GM18505 (cell line): ENCODE measurements at regions not wholly inside any gene's neighbourhood (a gene's known extent, or its start where the extent isn't known, plus 50 kb on each side); places are given as distances from the start of the nearest gene placed in this dataset.
"Not testable (repeated sequence)": the region's sequence is repeated elsewhere in the genome, so short reads cannot be mapped to it uniquely, and the experiment has no call there.

ENCODE experiments used
- ATAC-seq: cut with Tn5 transposase; IDR thresholded peaks from one replicate; pipeline ENCODE4 v1.9.1; 2021; ENCODE audit not compliant: unreplicated experiment
- POLR2A ChIP-seq: IDR thresholded peaks from 4 replicates; pipeline ENCODE4 v1.6.1; 2011; ENCODE audit warnings: borderline replicate concordance; ENCODE audit not compliant: insufficient read depth, insufficient read length; ENCODE audit errors: extremely low read depth

DNA sequence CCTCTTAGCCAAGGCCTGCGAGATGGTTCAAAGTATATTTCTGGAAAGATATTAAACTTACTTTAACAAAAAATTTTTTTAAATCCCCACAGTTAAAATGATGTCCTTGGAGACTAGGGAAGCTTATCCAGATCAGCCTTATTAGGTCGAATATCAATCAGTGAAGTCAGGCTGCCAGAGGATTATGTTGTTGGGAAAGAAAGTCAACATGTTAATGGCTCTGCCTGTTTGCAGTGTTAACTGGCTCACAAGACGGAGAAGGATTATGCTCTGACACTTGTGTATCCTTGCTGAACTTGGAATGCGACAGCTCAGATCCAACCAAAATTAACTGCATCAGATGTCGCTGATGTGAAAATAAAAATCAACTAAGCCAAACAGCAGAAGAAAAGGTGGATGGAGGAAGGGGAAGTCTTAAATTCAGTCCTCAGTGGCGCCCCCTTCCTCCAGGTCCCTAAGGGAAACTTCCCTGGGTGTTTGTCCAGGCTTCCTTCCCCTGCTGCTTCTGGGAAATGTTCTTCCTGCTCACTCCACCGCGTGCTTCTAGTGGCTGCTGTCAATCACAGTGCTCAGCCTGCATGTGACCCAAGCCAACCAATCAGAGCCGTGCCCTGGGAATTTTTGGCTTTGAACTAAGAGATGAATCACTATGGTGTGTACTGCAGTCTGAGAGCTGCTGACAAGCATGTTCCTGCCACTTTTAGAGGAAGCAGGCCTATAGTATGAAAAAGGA is 690.4 kb upstream of the NRP1 start:
- no peak for ATAC-seq
- no peak for TF ChIP-seq POLR2A

DNA sequence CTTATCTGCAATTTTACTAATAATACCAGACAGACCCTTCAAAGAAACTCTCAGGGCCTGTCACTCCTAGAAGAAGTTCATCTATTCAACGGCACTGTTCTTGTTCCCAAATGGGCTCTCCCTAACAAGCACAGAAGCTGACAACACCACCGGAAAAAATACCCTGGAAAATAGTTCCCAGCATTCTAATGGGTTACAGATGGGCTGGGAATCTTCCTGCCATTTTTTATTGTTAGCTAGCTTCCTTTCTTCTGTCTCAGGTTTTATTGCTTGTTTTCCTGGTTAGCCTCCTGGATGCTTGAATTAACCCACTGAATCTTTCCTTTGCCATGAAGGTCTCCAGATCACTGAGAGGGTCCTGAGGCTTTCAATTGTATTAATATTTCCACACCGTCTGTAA is 689.8 kb upstream of the NRP1 start:
- no peak for TF ChIP-seq POLR2A
- ATAC-seq: no peak

DNA sequence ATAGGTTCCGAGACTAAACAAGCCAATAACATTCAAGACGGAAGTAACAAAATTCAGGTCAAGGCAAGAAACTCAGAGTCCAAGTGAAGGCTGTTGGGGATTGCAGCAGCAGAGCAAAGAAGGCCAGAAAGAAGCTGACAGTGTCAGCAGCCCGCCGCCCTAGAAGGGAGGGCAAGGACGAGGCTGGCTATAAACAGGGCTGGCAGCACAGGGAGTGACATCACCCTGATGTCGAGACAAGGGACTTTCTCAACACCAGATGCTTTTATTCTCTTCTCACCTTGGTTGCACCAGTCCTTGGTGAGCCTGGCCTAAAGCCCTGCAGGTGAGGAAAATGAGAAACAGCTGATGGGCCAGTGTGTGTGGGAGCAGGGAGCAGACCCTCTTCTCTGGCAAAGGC is 687.7 kb upstream of the NRP1 start:
- no peak for TF ChIP-seq POLR2A
- ATAC-seq: no peak

DNA sequence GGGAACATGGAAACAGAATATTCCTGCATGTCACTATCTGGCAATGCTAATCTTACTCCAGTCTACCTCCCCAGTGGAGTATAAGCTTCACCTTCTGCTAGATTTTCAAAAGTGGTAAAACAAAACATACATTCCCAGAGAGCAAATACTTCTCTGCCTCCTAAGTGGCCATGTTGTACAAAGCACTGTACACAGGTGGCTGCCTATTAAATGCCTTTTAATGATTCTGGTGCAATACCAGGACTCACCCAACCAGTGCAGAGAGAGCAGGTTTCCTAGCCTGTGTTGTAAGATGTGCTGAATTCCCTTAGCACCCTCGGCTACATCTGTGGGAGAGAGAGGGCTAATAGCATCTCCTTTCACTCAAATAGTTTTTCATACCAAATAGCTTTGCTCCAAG is 684.3 kb upstream of the NRP1 start:
- ATAC-seq: no peak
- no peak for TF ChIP-seq POLR2A

DNA sequence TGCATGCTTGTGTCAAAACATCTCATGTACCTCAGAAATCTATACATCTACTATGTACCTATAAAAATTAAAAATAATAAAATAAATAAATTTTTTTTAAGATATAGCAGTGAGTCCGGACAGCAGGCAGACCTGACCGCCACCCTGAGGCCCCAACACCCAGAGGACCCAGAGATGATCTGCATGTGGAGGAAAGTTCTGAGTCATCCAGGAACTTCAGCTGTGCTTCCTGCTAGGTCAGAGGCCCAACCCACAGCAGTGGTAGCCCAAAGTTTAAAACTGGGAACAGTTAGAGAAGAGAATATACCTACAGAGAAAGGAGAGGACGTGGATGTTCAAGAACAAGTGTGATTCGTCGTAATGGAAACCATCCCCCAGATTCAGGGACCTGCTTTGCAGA is 683.7 kb upstream of the NRP1 start:
- TF ChIP-seq POLR2A: no peak
- ATAC-seq: no peak

DNA sequence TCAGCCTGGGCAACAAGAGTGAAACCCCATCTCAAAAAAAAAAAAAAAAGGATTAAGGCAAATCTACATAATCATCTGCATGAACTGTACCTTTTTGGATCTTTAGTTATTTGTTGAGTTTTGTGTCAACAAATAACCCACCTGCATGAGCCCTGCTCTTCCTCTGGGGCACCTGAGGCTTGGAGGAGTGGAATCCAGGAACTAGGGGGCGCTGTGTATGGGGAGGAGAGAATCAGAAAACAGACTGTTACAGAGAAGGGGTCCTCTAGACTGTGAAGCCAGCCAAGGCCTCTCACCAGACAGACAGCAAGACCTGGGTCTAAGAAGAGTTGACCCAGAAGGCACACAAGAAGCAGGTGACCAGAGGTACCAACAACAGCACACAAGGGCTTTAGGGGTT is 682.8 kb upstream of the NRP1 start:
- no peak for ATAC-seq

DNA sequence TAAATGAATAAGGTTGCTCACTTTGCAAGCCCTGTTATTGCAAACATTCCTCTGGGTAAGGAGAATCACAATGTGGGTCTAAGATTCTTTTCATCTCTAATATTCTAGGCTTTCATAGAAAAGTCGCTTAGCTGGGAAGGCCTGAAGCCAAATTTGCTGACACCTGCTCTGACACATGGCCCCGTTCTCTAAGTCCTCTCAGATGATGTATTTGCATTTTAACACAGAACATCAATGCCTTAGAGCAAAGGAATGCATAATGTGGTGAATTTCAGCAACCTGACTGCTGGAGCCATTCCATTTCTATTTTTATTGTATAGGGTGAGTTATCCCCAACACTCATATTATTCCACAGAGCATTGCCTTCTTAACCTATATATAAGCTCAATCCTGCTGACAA is 682.1 kb upstream of the NRP1 start:
- no peak for ATAC-seq
- no peak for TF ChIP-seq POLR2A

More for the DNA sequence above, 682.8 kb upstream of the NRP1 start:
- no peak for TF ChIP-seq POLR2A

DNA sequence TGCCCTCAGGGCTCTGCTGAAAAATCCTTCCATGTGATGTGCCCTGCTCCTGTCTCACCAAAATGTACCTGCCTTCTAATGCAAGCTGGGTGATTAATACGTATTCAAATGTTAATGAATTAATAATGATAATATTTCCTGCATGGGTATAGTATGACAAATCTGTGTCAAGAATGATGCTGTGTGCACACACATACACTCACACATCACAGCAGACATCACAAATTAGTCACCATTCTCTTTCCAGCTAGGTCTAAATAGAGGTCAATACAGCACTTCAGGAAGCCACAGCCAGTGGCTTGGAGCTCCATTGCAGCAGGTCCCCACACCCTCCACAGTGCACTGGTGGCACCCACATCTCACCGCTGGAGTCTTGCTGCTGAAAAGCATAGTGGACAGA is 681.2 kb upstream of the NRP1 start:
- ATAC-seq: no peak
- no peak for TF ChIP-seq POLR2A

DNA sequence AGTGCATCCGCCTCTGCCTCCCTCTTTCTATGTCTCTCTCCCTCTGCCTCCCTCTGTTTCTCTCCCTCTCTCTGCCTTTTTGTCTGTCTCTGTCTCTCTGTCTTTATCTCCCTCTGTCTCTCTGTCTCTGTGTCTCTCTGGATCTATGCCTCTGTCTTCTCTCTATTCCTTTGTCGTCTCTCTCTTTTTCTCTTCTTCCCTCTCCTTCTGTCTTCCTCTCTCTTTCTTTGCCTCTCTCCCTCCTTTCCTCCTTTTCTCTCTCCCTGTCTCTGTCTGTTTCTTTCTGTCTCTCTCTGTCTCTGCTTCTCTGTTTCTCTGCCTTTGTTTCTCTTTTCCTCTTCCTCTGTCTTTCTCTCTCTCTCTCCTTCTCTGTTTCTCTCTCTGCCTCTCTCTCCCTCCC is 678.8 kb upstream of the NRP1 start:
- no peak for ATAC-seq
- TF ChIP-seq POLR2A: no peak

DNA sequence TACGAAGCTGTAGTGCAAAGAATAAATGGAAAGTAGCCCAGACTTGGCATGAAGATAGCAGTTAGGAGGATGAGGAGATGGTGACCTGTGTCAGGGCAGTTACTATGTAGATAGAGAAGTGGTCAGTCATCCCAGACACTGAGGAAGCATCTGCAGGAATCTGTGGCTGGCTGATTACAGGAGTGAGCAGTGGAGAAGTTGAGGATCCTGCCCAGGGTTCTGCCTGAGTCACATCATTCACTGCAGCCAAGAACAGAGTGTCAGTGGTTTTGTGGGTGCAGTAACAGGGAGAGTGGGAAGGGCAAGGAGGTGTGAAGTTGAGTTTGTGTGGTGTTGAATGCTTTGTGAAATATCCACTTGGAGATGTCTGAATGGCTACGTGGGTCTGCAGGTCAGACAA is 676.4 kb upstream of the NRP1 start:
- no peak for ATAC-seq
- TF ChIP-seq POLR2A: no peak

DNA sequence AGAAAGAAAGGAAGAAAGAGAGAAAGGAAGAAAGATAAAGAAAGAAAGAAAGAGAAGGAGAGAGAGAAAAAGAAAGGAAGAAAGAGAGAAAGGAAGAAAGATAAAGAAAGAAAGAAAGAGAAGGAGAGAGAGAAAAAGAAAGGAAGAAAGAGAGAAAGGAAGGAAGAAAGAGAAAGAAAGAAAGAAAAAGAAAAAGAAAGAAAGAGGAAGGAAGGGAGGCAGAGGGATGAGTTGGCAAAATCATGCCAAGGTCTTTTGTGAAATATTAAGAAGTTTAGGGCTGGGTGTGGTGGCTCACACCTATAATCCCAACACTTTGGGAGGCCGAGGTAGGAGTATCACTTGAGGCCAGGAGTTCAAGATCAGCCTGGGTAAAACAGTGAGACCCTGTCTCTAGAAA is 675.8 kb upstream of the NRP1 start:
- not testable (repeated sequence) for ATAC-seq

DNA sequence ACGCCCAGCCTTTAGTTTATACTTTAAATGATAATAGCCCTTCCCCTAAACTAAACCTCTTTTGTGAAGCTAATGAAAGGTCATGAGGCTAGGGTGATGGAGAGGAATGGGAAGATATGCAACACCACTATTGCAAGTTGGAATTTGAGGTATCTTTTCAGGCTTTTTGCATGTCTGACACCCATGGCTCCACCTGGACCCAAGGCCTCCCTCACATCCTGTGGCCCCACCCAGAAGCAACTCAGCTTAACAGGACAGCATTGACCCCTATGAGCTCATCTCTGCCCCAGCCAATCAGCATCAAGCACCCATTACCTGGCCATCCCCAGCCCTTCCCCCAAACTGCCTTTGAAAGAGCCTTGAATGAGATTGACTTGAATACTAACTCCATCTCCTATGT is 674.2 kb upstream of the NRP1 start:
- no peak for ATAC-seq
- no peak for TF ChIP-seq POLR2A

DNA sequence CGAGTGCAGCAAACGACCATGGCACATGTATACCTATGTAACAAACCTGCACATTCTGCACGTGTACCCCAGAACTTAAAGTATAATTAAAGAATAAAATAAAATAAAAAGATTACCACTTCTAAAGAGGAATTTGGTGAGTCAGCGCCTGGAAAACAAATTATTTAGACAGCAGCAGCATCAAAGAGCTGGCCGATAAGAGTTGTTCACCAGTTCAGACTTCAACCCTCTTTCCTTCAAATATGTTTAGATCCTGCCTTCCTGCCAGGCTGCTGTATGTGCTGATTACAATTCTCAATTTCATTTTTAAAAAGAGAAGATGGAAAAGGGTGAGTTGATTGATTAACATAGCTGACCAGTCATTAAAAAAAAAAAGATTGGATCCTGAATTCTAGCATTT is 672.0 kb upstream of the NRP1 start:
- no peak for ATAC-seq
- no peak for TF ChIP-seq POLR2A

DNA sequence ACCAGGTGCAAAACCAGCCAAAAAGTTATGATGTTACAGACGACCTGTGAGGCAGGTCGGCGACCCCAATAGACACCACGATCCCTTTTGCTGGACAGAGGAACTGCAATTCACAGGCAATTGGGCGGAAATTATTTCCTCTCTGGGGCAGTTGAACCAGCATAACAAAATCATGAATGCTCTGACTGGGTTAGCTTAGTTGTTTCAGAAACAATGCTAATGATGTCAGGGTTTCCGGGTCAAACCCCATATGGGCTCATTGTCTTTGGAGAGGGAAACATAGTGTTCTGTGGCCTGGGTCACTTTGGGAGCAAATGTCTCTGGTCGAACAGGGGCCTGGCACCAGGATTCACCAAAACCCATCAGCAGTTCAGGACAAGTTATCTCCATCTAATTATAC is 669.1 kb upstream of the NRP1 start:
- no peak for TF ChIP-seq POLR2A

DNA sequence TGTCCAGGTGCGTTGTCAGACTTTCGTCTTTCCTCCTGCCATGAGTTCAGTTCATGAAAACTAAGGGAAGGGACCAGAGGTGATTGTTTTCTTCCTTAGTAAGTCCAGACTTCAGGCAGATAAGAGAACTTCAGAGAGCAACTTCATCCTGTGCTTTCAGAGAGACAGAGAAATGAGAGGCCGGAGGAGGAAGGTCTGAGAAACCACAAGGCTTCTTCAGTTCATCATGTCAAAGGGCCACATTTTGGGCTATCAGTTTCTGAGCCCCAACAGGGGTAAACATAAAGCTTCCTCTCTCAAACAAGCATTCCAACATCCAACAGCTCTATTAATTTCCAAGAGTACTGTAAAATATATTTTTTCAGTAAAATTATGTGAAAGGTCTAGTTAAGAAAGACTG is 668.4 kb upstream of the NRP1 start:
- no peak for TF ChIP-seq POLR2A
- no peak for ATAC-seq

More for the DNA sequence above, 669.1 kb upstream of the NRP1 start:
- ATAC-seq: no peak
